H9 (cell line): ENCODE measurements at regions not wholly inside any gene's neighbourhood (a gene's known extent, or its start where the extent isn't known, plus 50 kb on each side); places are given as distances from the start of the nearest gene placed in this dataset.

Source experiments
- DNase-seq: peaks from one replicate; pipeline ENCODE4 v3.0.0-alpha.2; 2017
- H2AFZ ChIP-seq: one replicate; pipeline ENCODE4 v1.6.1; 2013; ENCODE audit warnings: mild to moderate bottlenecking, low read length, control low read depth, moderate library complexity
- H2AK5ac ChIP-seq: 2 replicates; pipeline ENCODE4 v1.6.1; 2013; ENCODE audit warnings: low read length, control low read depth, mixed read lengths; ENCODE audit not compliant: insufficient read length
- H2BK120ac ChIP-seq: one replicate; pipeline ENCODE4 v1.6.1; 2013; ENCODE audit warnings: low read depth, mild to moderate bottlenecking, low read length, control low read depth, inconsistent platforms; ENCODE audit not compliant: poor library complexity, severe bottlenecking
- H2BK12ac ChIP-seq: 2 replicates; pipeline ENCODE4 v1.6.1; 2013; ENCODE audit warnings: low read length, control low read depth, mixed read lengths, low read depth; ENCODE audit not compliant: insufficient read length
- H2BK15ac ChIP-seq: 2 replicates; pipeline ENCODE4 v1.6.1; 2013; ENCODE audit warnings: low read depth, low read length, control low read depth
- H2BK20ac ChIP-seq: one replicate; pipeline ENCODE4 v1.6.1; 2013; ENCODE audit warnings: low read depth, mild to moderate bottlenecking, low read length, control low read depth, inconsistent platforms; ENCODE audit not compliant: poor library complexity, severe bottlenecking
- H2BK5ac ChIP-seq: 2 replicates; pipeline ENCODE4 v1.6.1; 2013; ENCODE audit warnings: low read length, control low read depth, mixed read lengths; ENCODE audit not compliant: insufficient read length
- H3K14ac ChIP-seq: 2 replicates; pipeline ENCODE4 v1.6.1; 2013; ENCODE audit warnings: low read length, control low read depth; ENCODE audit not compliant: insufficient read depth
- H3K18ac ChIP-seq: 2 replicates; pipeline ENCODE4 v1.6.1; 2013; ENCODE audit warnings: low read depth, mild to moderate bottlenecking, mixed read lengths, low read length, control low read depth; ENCODE audit not compliant: insufficient read length
- H3K23ac ChIP-seq: 2 replicates; pipeline ENCODE4 v1.6.1; 2013; ENCODE audit warnings: low read length, control low read depth, mixed read lengths, low read depth; ENCODE audit not compliant: insufficient read length
- H3K23me2 ChIP-seq: 2 replicates; pipeline ENCODE4 v1.6.1; 2013; ENCODE audit warnings: low read depth, mild to moderate bottlenecking, mixed read lengths, low read length, control low read depth; ENCODE audit not compliant: insufficient read length, poor library complexity, severe bottlenecking
- H3K27ac ChIP-seq: 2 replicates; pipeline ENCODE4 v1.5.1; 2013; ENCODE audit warnings: low read length, control low read depth, mixed read lengths, low read depth; ENCODE audit not compliant: insufficient read length
- H3K27me3 ChIP-seq: 2 replicates; pipeline ENCODE4 v1.6.1; 2013; ENCODE audit warnings: low read length, control low read depth, inconsistent platforms; ENCODE audit not compliant: insufficient read depth
- H3K4ac ChIP-seq: 2 replicates; pipeline ENCODE4 v1.6.1; 2013; ENCODE audit warnings: low read depth, mild to moderate bottlenecking, control low read depth, inconsistent platforms, low read length, moderate library complexity
- H3K4me1 ChIP-seq: 2 replicates; pipeline ENCODE4 v1.6.1; 2013; ENCODE audit warnings: low read length, control low read depth, inconsistent platforms; ENCODE audit not compliant: insufficient read depth
- H3K4me2 ChIP-seq: 2 replicates; pipeline ENCODE4 v1.6.1; 2013; ENCODE audit warnings: low read length, control low read depth, mixed read lengths; ENCODE audit not compliant: insufficient read length, insufficient read depth
- H3K56ac ChIP-seq: 2 replicates; pipeline ENCODE4 v1.6.1; 2013; ENCODE audit warnings: low read depth, mild to moderate bottlenecking, mixed read lengths, low read length, control low read depth; ENCODE audit not compliant: insufficient read length
- H3K79me1 ChIP-seq: 2 replicates; pipeline ENCODE4 v1.6.1; 2013; ENCODE audit warnings: low read depth, mild to moderate bottlenecking, moderate library complexity, low read length, control low read depth, inconsistent platforms; ENCODE audit not compliant: insufficient read depth, poor library complexity, severe bottlenecking
- H3K79me2 ChIP-seq: 2 replicates; pipeline ENCODE4 v1.6.1; 2013; ENCODE audit warnings: low read length, control low read depth, inconsistent platforms; ENCODE audit not compliant: insufficient read depth
- H3K9ac ChIP-seq: 2 replicates; pipeline ENCODE4 v1.6.1; 2013; ENCODE audit warnings: low read length, control low read depth, mixed read lengths; ENCODE audit not compliant: insufficient read length; ENCODE audit errors: extremely low read depth
- H3K9me3 ChIP-seq: one replicate; pipeline ENCODE4 v1.6.1; 2013; ENCODE audit warnings: low read depth, low read length, inconsistent platforms; ENCODE audit not compliant: control insufficient read depth
- H3T11ph ChIP-seq: one replicate; pipeline ENCODE4 v1.6.1; 2013; ENCODE audit warnings: mild to moderate bottlenecking, low read length, control low read depth, inconsistent platforms
- H4K20me1 ChIP-seq: one replicate; pipeline ENCODE4 v1.6.1; 2013; ENCODE audit not compliant: control insufficient read depth, insufficient read length, insufficient read depth
- H4K5ac ChIP-seq: 2 replicates; pipeline ENCODE4 v1.6.1; 2013; ENCODE audit warnings: low read depth, mild to moderate bottlenecking, mixed read lengths, low read length, control low read depth; ENCODE audit not compliant: insufficient read length
- H4K8ac ChIP-seq: replicated peaks from 2 replicates; pipeline ENCODE4 v1.6.1; 2013; ENCODE audit warnings: low read length, control low read depth, mixed read lengths, low read depth; ENCODE audit not compliant: insufficient read length
- H4K91ac ChIP-seq: 2 replicates; pipeline ENCODE4 v1.6.1; 2013; ENCODE audit warnings: low read depth, mild to moderate bottlenecking, moderate library complexity, mixed read lengths, low read length, control low read depth; ENCODE audit not compliant: insufficient read length
- H3K27ac Mint-ChIP-seq, 3 experiments: 2 replicates in 2 of 3; 3 replicates in 1 of 3; pipeline ENCODE4 v1.8.0; 2020 to 2021; ENCODE audit warnings: mixed read lengths in 3 of 3, mild to moderate bottlenecking in 1 of 3, moderate library complexity in 1 of 3
- H3K27me3 Mint-ChIP-seq: 2 replicates; pipeline ENCODE4 v1.8.0; 2021; ENCODE audit warnings: low read depth, mild to moderate bottlenecking, moderate library complexity, mixed read lengths
- H3K36me3 Mint-ChIP-seq, 3 experiments: 2 replicates in 2 of 3; 3 replicates in 1 of 3; pipeline ENCODE4 v1.8.0; 2020 to 2021; ENCODE audit warnings: low read depth in 3 of 3, mixed read lengths in 3 of 3; ENCODE audit not compliant: insufficient read depth in 1 of 3
- H3K4me1 Mint-ChIP-seq, 2 experiments: 2 replicates each; pipeline ENCODE4 v1.8.0; 2020; ENCODE audit warnings: mixed read lengths in 2 of 2
- H3K4me3 Mint-ChIP-seq, 2 experiments: 2 replicates in 1 of 2; 3 replicates in 1 of 2; pipeline ENCODE4 v1.8.0; 2020 to 2021; ENCODE audit warnings: mild to moderate bottlenecking in 2 of 2, mixed read lengths in 2 of 2, moderate library complexity in 1 of 2
- H3K9me3 Mint-ChIP-seq, 2 experiments: 2 replicates in 1 of 2; 3 replicates in 1 of 2; pipeline ENCODE4 v1.8.0; 2020; ENCODE audit warnings: mild to moderate bottlenecking in 2 of 2, mixed read lengths in 2 of 2, moderate library complexity in 1 of 2
- WGBS: extraction: QIAGEN DNeasy Blood & Tissue Kit; methylation state at CpG from one replicate; pipeline ENCODE4 v1.1.7; 2013; ENCODE audit warnings: missing lambda C conversion rate, low lambda C conversion rate, mixed read lengths; ENCODE audit not compliant: insufficient read length; ENCODE audit errors: extremely low coverage; 5-methylcytosine and 5-hydroxymethylcytosine counted together
- TF ChIP-seq, protein P1 (sequence below): fragments of 200-600 bp; sonication (generic); conservative IDR thresholded peaks from 3 replicates; pipeline ENCODE4 v1.8.0; 2021; ENCODE audit warnings: antibody characterized with exemption, mild to moderate bottlenecking

DNA sequence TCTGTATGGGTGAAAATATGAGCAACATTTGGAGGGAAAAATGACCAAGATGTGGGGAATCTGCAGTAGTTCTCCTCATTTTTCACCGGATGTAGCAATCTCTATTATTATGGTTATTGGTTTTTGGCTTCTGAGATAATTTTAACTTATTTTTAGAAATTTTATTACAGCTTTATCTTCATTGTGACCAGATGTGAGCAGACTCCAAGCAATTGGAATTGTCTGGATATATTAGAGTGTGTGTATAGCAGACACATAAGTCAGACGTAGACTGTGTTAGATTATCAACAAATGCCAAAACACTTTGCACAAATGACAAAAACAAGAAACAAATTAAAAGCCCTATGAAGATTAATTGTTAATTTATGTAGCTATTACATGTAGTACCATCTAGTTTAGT is 249.1 kb downstream of the DNAJB9 start:
- Histone ChIP-seq H2BK120ac (no peak overlapping the region), H3T11ph (no peak overlapping the region), H3K79me2 (no peaks in the 10 kb centered on the region), H3K14ac (no peak overlapping the region), H4K91ac (no peak overlapping the region), H3K23me2 (no peaks in the 10 kb centered on the region), H2BK5ac (no peak overlapping the region), H3K27ac (no peak overlapping the region), H3K9ac (no peak overlapping the region), H3K4ac (no peak overlapping the region), H2AFZ (no peak overlapping the region), H3K4me1 (no peaks in the 10 kb centered on the region), H3K4me2 (no peak overlapping the region), H3K23ac (no peak overlapping the region), H4K8ac (no peak overlapping the region), H3K27me3 (no peaks in the 10 kb centered on the region), H3K18ac (no peak overlapping the region), H2BK20ac (no peak overlapping the region), H2BK15ac (no peak overlapping the region), H3K9me3 (no peaks in the 10 kb centered on the region), H3K56ac (no peak overlapping the region), H2BK12ac (no peak overlapping the region), H4K5ac (no peak overlapping the region), H4K20me1 (no peaks in the 10 kb centered on the region), H2AK5ac (no peak overlapping the region), H3K79me1 (no peaks in the 10 kb centered on the region)
- H3K4me1 Mint-ChIP-seq, result no peaks in the 10 kb centered on the region
- no CpG with 5 or more reads among the region's 2 CpGs for WGBS
- DNase-seq, result no peak
- peaks cover 2 to 10% (median 5%) of the 10 kb centered on the region in 3 experiments; a peak in 5 of 7 replicates for H3K36me3 Mint-ChIP-seq
- H3K4me3 Mint-ChIP-seq, result no peak overlapping the region
- H3K9me3 Mint-ChIP-seq, result peaks cover 2 to 6% of the 10 kb centered on the region in 2 experiments; a peak in 4 of 5 replicates
- H3K27ac Mint-ChIP-seq, result no peak overlapping the region
- H3K27me3 Mint-ChIP-seq, result no peaks in the 10 kb centered on the region
- TF ChIP-seq, protein P1, sequence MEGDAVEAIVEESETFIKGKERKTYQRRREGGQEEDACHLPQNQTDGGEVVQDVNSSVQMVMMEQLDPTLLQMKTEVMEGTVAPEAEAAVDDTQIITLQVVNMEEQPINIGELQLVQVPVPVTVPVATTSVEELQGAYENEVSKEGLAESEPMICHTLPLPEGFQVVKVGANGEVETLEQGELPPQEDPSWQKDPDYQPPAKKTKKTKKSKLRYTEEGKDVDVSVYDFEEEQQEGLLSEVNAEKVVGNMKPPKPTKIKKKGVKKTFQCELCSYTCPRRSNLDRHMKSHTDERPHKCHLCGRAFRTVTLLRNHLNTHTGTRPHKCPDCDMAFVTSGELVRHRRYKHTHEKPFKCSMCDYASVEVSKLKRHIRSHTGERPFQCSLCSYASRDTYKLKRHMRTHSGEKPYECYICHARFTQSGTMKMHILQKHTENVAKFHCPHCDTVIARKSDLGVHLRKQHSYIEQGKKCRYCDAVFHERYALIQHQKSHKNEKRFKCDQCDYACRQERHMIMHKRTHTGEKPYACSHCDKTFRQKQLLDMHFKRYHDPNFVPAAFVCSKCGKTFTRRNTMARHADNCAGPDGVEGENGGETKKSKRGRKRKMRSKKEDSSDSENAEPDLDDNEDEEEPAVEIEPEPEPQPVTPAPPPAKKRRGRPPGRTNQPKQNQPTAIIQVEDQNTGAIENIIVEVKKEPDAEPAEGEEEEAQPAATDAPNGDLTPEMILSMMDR, result no peak
